A204.1 (cell line): ENCODE measurements at regions not wholly inside any gene's neighbourhood (a gene's known extent, or its start where the extent isn't known, plus 50 kb on each side); places are given as distances from the start of the nearest gene placed in this dataset.
"Not testable (repeated sequence)": the region's sequence is repeated elsewhere in the genome, so short reads cannot be mapped to it uniquely, and the experiment has no call there.

ENCODE experiments used
- FAIRE-seq: peaks from 2 replicates; lab custom pipeline; 2012; peaks lifted over from hg19 to GRCh38; lab: Jason Lieb, UNC

DNA sequence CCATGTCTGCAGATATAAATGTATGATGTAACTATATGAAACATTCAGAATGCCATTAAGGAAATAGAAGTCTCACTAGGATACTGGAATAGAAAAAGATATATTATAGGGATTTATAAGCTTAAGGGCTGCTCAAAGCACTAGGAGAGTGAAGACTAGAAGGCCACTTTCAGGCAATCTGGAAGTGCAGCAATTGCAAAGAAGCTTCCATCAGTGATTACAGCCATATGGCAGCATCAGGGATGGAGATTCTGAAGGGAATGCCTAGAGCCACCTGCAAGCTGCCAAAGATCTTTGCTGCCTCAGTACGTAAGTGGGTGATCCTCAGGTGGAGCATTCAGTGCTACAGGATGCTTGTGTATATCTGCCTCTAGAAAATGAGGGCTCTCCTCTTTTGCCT, 796.2 kb upstream of the EPHA7 start:
- no peak for FAIRE-seq

DNA sequence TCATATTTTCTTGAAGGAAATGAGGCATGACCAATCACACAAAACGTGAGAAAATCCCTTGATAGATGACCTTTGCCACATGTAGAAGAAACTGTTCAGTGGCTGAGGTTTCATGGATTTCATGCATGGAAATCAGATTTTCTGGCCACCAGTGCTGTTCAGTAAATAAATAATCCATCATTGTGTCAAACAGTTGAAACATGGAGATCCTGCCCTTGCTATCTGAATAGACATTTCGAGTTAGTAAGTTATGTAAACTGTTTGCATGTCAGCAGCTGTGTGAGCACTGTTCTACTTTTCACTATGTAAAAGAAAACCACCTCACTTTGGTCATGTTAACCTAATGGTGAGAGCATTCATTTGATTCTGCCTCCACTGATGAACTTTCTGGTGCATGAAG, 793.9 kb upstream of the EPHA7 start:
- no peak for FAIRE-seq

DNA sequence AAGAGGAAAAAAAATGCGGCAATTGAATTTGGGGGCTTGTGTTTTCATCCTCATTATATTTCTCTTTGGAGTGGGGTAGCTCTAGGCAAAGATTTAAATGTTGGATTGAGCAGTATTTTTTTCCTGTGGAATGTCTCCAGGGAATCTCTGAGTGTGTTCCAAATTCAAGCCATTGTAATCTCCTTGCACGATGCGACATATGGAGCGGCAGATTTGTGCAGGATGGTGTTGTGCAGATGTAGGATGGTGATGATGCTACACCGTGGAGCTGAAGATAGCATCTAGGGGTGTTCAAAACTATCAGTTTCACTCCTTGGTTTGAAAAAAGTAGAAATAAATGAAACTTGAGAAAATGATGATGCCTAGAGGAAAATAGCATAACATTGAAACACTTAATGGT, 777.5 kb upstream of the EPHA7 start:
- FAIRE-seq: no peak

DNA sequence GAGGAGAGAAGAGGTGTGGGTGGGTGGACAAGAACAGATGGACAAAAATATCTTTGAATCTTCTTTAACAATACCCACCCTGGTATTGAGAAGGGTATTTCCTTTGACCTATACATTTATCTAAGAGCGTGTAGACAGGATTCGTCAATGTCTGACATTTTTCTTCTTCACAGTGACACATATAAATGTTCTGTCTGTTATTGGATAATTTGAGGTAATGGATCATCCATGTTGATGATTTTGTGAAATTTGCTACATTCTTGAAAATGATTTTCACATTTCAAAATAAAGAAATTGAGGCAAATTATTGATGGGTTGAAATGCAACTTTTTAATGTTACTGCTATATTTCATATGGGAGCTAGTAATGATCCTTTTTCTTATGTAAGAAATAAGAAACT, 770.7 kb upstream of the EPHA7 start:
- FAIRE-seq: no peak

DNA sequence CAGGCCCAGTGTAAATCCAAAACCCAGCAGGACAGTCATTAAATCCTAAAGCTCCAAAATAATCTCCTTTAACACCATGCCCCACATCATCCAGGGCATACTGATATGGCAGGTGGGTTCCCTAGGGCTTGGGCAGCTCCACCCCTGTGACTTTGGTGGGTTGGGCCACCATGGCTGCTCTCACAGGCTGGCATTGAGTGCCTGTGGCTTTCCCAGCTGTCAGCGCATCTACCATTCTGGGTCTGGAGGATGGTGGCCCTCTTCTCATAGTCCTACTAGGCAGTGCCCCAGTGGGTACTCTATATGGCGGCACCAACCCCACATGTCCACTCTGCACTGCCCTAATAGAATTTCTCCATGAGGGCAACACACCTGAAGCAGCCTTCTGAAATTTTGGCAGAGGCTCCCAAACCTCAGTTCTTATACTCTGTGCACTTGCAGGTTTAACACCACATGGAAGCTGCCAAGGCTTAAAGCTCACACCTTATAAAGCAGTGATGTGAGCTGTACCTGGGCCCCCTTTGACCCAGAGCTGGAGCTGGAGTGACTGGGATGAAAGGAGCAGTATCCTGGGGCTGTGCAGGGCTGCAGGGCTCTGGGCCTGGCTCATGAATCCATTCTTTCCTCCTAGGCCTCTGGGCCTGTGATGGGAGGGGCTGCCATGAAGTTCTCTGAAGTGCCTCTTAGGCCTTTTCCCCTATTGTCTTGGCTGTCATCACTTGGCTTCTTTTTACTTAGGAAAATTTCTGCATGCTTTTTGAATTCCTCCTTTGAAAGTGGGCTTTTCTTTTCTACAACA, 765.5 kb upstream of the EPHA7 start:
- no peak for FAIRE-seq

DNA sequence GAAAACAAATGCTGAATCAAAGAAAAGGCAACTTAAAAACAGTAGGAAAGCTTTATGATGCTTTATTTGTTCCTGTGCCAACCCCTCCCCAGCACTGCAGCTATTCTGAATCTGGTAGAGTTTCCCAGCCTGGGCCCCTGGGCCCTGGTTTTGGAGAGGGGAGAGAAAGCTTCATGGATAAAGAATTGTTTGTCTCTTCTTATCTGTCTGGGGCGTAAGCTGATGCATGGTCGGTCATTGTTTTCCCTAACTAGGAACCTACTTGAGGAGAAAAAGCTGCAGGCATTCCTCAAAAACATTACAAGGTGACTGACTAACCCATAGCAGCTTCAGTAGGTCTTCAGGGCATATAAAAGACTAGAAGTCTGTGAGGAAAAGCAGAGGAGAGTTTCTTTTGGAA, 758.1 kb upstream of the EPHA7 start:
- FAIRE-seq: no peak

DNA sequence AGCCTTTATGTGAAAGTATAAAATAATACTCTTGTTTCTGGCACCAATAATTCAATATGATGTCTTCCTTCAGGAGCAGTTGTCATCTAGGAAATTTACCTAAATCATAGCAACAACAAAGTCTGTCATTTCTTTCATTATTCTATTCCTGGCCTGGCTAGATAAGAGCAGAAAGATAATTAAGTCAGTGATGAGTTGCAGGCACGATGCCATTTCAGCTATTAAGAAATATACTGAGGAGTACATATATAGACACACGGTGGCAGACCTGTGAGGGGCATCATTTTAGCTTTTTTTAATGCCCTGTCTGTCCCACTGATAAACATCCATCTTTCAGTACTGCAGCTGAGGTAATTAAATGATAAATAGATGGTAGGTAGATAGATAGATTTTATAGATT, 756.1 kb upstream of the EPHA7 start:
- FAIRE-seq: no peak

DNA sequence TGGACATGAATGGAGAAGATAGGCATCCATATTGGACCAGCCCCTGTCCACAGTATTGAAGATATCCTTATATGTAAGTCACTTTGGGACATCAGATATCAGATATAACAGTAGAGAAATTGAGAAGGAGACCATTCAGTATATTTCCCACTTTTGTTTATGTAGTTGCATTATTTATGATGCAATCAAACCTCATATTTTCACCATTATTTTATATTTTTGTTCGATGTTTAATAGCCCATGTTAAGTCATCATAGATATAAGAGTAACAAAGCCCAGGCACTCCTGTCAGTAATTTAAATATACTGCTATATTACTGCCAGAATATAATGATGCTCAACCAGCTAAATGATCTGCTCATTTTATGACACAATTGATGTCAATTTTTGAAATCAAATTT, 744.5 kb upstream of the EPHA7 start:
- FAIRE-seq: no peak

DNA sequence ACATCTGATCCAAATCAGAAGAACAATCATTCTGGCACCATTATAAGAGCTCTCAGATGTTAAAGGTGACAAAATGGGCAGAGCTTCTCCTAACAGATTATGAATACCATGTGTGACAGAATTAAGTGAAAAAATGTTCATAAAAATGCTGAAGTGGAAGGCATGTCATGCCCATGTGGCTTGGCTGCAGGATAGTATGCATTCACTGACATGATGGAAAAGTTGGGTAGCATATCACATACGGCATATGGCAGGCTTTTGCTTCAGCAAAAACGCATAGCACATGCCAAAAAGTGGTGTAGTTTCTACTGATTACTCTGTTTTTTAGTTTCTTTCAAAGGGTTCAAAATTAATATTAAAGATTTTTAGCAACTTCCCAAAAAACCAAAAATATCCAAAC, 731.5 kb upstream of the EPHA7 start:
- no peak for FAIRE-seq

DNA sequence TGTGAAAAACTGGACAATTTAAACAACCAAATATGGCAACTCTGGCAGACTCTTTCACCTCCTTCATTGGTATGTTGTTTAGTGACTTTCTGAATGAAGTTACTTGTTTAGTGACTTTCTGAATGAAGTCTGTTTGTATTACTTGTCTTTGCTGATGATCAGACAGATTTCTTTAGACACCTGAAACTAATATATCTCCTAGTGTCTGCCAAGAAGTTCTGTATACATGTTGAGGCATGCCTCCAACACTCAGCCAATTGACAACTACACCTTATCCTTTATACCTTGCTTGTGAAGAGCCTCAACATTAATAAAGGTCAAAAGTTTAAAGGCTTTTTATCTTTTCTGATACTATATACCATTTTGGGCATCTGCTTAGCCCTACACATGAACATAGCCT, 725.4 kb upstream of the EPHA7 start:
- no peak for FAIRE-seq

DNA sequence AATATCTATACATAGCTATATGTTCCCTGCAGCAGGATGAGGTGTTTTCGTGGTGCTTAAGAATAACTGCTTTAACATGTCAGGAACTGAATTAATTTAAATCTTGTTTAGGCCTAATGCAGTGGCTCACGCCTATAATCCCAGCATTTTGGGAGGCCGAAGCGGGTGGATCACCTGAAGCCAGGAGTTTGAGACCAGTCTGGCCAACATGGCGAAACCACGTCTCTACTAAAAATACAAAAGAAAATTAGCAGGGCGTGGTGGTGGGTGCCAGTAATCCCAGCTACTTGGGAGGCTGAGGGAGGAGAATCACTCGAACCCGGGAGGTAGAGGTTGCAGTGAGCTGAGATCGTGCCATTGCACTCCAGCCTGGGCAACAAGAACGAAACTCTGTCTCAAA, 717.8 kb upstream of the EPHA7 start:
- FAIRE-seq: not testable (repeated sequence)

DNA sequence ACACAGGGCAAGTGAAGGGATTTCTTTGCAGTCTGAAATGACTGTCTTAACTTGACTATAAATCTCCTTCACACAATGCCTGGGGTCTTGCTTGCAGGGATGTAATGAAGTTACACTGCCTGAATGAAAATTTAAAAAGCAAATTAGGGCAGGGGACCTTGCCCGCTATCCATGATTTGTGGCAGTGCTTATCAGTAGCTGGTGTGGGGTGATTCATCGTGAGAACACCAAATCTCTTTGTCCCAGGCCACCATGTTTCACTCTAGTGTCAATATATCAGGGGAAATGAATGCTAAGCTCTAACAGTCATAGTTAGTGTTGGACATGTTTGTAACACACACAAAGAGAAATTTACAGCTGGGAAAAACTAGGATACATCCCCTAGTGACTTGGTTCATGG, 713.7 kb upstream of the EPHA7 start:
- FAIRE-seq: no peak

DNA sequence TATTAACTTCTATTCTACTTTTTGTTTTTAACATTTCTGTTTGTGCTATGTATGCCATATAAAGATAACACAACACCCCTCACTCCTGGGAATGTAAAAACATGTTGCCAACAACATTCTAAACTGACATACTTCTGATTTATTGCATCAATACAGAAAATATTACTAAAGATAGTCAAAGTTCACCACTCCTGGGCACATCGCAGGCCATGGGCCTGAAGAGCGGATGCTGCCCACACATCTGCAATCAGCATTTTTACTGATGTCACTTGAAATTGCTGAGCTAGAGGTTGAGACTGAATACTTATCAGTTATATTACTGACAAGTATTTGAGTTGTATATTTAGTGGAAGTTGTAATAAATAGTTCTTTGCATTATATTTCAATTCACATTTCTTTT, 711.9 kb upstream of the EPHA7 start:
- FAIRE-seq: no peak

DNA sequence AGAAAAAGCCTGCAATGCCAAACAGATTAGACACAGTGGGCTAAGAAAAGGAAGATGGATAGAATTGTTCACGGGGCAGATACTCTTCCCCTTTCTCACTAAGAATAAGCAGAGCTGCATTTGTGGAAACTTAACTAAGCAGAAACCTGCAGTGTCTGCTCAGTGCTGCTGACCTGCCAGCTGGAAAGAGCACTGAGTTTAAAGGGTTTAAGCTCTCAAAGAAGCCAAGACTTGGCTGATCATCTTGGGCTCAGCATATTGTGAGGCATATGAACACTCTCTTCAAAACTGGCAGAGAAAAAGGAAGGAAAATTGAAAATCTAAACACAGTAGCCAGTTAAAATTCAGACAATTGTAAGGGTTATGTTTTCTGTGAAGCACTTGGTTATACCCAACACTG, 711.1 kb upstream of the EPHA7 start:
- no peak for FAIRE-seq

DNA sequence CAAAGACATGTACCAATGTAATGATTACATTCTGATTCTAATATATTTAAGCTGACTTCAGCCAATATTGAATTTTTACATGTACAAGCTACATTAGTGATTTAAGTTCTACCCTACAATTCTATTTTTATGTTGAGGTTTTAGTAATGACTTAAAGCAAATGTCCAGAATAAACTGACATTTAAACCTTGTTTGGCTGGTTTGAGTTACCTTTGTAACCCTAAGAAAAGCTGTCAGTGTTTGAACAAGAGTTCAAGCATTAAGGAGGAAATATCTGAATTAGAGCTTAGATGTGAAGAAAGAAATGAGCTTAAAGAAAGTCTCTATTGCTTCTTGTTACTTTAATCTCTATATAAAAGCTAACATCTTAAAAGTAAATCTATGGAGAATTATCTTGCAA, 710.6 kb upstream of the EPHA7 start:
- peak; percentile 21 for FAIRE-seq

DNA sequence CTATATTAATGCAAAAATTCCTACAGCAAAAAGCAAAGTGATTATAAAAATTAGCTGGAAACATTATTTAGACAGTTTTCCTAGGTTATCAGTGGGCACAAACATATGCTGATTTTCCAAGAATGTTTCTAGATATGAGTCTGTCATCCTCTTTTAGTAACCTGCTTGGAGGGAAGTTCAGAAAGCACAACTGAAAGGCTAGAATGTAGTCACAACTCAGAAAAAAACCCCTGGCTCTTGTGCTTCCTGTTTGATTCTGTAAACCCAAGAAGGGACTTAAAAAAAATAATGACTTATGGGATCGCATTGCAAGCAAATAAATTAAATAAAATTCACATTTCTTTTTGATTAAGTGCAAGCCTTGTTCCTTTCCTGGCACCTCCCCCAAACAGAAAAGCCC, 708.4 kb upstream of the EPHA7 start:
- no peak for FAIRE-seq

DNA sequence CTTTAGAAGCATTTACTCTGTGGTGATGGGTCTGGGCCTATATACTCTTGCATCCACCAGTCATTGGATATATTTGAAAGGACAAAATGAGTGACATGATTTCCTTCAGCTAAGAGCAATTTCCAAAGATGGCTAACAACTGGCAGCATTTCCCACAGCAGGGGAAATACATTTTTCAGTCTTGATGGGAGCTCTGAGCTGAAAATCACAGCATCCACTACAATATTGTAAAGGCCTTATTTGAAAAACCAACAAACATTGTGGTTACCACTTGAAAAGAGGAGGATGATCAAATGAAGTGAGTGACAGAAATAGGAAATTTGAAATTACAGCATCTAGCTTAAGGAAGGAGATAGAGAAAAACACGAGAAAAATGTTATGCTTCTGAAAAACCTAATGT, 705.0 kb upstream of the EPHA7 start:
- no peak for FAIRE-seq

DNA sequence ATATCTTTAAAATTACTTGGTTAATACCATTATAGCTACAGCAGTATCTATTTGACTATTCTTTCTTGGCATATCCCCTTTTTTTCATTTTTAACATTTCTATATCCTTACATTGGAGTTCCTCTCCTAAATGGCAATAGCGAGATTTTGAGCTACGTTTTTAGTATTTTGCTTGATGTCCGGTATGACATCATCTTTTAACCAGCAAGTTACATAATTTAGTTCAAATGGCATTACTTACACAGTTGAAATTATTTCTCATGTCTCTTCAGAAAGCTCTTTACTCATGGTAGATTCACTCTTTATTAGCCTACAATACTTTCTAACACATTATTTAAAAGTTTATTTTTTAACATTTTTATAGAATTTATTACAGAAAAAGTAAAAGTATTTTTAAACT, 701.7 kb upstream of the EPHA7 start:
- no peak for FAIRE-seq

DNA sequence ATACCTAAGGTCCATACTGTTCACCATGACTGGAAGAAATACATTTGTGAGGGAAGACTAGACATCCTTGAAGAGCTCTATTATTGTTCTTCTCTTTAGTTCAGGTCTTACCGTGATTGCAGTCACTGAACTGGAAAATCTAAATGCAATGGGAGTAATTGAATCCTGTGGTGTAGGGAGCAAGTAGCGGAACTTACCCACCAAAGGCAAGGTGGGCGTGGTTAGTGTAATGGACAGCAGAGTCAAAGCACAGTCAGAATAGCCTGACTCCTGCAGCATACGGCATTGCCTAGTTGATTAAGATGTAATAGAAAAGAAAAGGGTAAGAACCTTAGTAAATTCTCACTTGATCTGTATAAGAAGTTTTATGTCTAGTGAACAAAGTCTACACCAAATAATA, 679.7 kb upstream of the EPHA7 start:
- FAIRE-seq: no peak

DNA sequence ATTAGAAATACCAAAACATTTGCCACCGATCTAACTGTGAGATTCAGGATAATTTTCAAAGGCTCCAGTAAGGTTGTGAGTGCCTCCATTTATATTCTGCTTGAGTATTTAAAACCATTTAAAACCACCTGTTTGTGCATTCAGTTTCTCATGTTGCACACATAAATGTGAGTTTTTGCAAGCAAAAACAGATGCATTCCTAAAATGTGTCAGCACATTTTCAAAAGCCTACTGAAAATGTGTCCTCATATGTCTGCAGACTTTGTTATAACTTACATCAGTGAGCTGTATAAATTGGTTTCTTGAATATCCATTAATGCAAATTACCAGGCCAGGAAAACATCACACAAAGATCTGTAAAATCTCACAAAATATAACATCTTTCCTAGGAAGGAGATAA, 676.6 kb upstream of the EPHA7 start:
- FAIRE-seq: no peak

DNA sequence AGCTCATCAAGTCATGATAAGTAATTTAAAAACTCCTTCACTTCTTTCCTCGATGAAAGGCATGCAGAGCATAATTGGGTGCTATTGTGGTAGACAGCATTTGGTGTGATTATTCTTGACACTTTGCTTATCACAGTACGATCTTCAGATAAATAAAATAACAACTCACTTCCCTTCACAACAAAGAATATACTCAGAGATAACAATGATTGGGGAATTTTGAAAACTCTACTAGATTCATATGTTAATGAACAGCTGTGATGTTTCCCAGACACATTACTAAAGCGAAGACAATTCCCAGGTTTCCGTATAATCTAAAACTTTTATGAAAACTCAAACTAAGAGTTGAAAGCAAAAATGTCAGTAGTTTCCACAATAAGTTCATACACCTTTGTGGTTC, 670.6 kb upstream of the EPHA7 start:
- FAIRE-seq: no peak

DNA sequence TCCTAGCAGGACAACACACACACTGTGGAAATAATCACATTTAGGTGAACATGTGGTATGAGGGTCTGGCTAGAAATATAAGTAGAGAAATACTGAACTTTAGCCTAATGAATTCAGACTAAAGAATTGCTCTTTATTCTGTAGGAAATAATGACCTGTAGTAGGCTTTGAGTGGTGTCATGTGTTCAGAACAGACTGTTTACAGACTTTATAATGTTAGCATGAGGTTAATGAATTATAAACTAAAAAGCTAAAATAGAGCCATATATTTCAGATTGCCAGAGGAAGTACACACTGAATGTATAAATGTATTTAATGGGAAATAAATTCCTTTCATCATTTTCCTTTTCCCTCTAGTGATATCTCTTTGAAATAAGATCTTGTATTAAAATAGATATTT, 669.5 kb upstream of the EPHA7 start:
- FAIRE-seq: no peak

DNA sequence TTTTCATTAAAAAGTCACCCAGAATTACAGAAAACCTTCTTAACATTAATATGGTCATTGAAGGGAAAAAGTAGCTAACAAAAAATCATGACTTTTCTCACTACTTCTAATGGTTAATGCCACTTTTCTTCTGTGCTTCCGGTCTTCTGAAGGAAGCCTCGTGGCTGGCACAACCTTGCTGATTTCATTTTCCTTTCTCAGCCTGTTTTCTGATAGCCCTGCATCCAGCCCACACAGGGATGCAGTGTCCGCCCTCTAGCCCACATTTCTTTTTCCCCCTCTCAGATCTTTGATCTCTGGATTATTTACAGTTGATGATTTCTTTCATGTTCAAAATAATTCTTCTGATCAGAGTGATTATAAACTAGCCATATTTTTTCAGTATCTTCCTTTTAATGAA, 655.4 kb upstream of the EPHA7 start:
- FAIRE-seq: peak; percentile 70

DNA sequence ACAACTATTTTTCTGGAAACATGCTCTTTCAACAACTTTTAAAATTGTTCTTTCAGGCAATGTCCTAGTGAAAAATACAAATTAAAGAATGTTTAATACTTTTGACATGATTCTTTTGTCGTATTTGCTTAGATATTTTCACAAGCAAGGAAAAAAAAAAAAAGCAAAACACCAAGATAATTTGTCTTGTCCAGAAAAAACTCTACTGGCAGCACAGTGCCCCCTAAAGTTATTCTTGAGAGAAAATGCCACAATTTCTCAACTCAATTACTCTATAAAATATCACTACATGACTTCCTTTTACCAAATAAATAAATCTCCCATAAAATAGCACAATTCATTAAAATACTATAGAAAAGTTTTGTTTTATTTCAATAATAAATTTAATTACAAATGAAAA, 652.5 kb upstream of the EPHA7 start:
- FAIRE-seq: peak; percentile 99
